Small intestine (tissue), 7 donors: ENCODE measurements at regions not wholly inside any gene's neighbourhood (a gene's known extent, or its start where the extent isn't known, plus 50 kb on each side); places are given as distances from the start of the nearest gene placed in this dataset.
A peak's percentile ranks its signal among the peaks of the same experiment; 100 is the strongest.

ENCODE experiments used
- DNase-seq, 2 donors: peaks; one replicate each; pipeline versions ENCODE4 v3.0.0 to v3.0.0-alpha.2; 2013
- FAIRE-seq: peaks from 2 replicates; lab custom pipeline; 2012; peaks lifted over from hg19 to GRCh38; lab: Jason Lieb, UNC
- H3K27ac ChIP-seq, 3 donors: one replicate each; pipeline ENCODE4 v1.5.1; 2013; ENCODE audit warnings: low read length in 2 of 3, mild to moderate bottlenecking in 2 of 3, control low read depth in 1 of 3, inconsistent platforms in 1 of 3, low read depth in 1 of 3, moderate library complexity in 1 of 3
- H3K27me3 ChIP-seq, 3 donors: one replicate each; pipeline ENCODE4 v1.6.1; 2013; ENCODE audit warnings: low read length in 3 of 3, inconsistent platforms in 1 of 3; ENCODE audit not compliant: control insufficient read depth in 3 of 3, insufficient read depth in 3 of 3
- H3K36me3 ChIP-seq, 3 donors: one replicate each; pipeline ENCODE4 v1.6.1; 2013; ENCODE audit warnings: low read length in 3 of 3, inconsistent platforms in 1 of 3, low read depth in 1 of 3, mild to moderate bottlenecking in 1 of 3, moderate library complexity in 1 of 3; ENCODE audit not compliant: control insufficient read depth in 3 of 3, insufficient read depth in 2 of 3
- H3K4me1 ChIP-seq, 3 donors: one replicate each; pipeline ENCODE4 v1.6.1; 2013; ENCODE audit warnings: low read length in 2 of 3, inconsistent platforms in 1 of 3, low read depth in 1 of 3, mild to moderate bottlenecking in 1 of 3, moderate library complexity in 1 of 3; ENCODE audit not compliant: control insufficient read depth in 3 of 3, insufficient read depth in 2 of 3
- H3K4me3 ChIP-seq, 3 donors: one replicate each; pipeline ENCODE4 v1.5.1; 2013; ENCODE audit warnings: low read length in 3 of 3, control low read depth in 1 of 3, inconsistent platforms in 1 of 3, low read depth in 1 of 3, mild to moderate bottlenecking in 1 of 3, moderate library complexity in 1 of 3
- H3K9me3 ChIP-seq, 2 donors: one replicate each; pipeline ENCODE4 v1.6.1; 2013; ENCODE audit warnings: low read depth in 1 of 2, low read length in 1 of 2; ENCODE audit not compliant: control insufficient read depth in 2 of 2, insufficient read depth in 1 of 2
- WGBS, 3 donors: extraction: QIAGEN DNeasy Blood & Tissue Kit; methylation state at CpG; one replicate each; pipeline ENCODE4 v1.1.7; 2013; 5-methylcytosine and 5-hydroxymethylcytosine counted together
- donor health status: healthy with polysubstance abuse.
- donor health status: control.
- donor health status: control.
- donor health status: Bipolar disorder and iron deficiency.
- donor health status: healthy.

DNA sequence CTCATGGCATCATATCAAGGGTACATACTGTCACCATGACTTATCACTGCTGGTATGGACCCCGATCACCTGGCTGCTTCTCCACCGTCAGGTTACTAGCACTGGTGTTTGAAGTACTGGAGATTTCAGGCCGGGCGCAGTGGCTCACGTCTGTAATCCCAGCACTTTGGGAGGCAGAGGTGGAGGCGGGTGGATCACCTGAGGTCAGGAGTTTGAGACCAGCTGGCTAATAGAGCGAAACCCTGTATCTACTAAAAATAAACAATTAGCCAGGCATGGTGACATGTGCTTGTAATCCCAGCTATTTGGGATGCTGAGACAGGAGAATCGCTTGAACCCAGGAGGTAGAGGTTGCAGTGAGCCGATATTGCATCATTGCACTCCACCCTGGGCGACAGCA lies 82.4 kb upstream of the ANO1 start:
- no peak overlapping the region for H3K4me3 ChIP-seq
- 90 to 94% (median 90%) methylated on average over 10 of the region's 10 CpGs for WGBS, 3 donors
- H3K27me3 ChIP-seq: no peaks in the 10 kb centered on the region
- peaks cover 0 to 6% of the 10 kb centered on the region in 2 donors for H3K9me3 ChIP-seq
- DNase-seq (no peak), FAIRE-seq (no peak)
- no peak overlapping the region for H3K27ac ChIP-seq
- peaks cover 0 to 15% (median 0%) of the 10 kb centered on the region in 3 donors for H3K4me1 ChIP-seq
- H3K36me3 ChIP-seq: no peaks in the 10 kb centered on the region

DNA sequence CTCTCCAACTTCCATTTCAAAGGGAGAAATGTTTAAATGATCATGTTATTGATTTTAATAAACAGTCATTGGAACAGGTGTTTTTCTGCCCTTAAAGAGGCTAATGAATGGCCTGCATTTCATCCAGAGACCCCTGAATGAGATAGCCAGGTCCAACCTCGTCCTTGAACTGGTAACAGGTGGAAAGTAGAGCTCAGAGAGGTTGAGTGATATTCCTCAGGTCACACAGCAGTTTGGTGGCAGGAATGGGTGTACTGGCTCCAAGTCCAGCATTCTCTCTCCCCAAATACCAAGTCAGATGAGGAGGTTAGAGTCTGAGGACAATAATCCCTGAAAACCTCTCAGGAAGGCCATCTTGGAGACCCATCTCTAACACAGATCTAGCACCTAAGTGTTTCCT lies 81.7 kb upstream of the ANO1 start:
- DNase-seq (no peak), FAIRE-seq (no peak)
- Histone ChIP-seq H3K36me3 (no peaks in the 10 kb centered on the region), H3K27me3 (no peaks in the 10 kb centered on the region), H3K9me3 (peaks cover 0 to 6% of the 10 kb centered on the region in 2 donors), H3K4me3 (no peak overlapping the region), H3K4me1 (peaks cover 0 to 15% (median 0%) of the 10 kb centered on the region in 3 donors), H3K27ac (no peak overlapping the region)
- 14 to 63% (median 44%) methylated on average over 1 of the region's 1 CpG for WGBS, 3 donors

DNA sequence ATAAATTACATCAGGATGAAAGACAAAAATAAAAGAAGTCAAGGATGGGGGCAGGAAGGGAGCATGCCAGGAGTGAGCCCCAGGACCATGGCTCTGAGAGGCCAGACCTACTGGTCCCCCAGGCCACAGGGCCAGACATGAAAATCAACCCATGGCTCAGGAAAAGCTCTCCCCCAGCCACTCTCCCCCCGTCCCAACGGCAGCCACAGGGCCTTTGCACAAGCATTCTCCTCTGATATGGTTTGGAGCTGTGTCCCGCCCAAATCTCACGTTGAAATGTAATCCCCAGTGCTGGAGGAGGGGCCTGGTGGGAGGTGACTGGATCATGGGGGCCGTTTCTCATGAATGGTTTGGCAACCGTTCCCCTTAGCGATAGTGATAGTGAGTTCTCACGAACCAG lies 80.8 kb upstream of the ANO1 start:
- H3K27ac ChIP-seq: no peak overlapping the region
- WGBS, 3 donors: 48 to 63% (median 56%) methylated on average over 8 of the region's 8 CpGs
- no peak overlapping the region for H3K4me3 ChIP-seq
- DNase-seq (no peak), FAIRE-seq (no peak)
- peaks cover 0 to 6% of the 10 kb centered on the region in 2 donors for H3K9me3 ChIP-seq
- no peaks in the 10 kb centered on the region for H3K27me3 ChIP-seq
- peaks cover 0 to 14% (median 0%) of the 10 kb centered on the region in 3 donors for H3K4me1 ChIP-seq
- no peaks in the 10 kb centered on the region for H3K36me3 ChIP-seq

DNA sequence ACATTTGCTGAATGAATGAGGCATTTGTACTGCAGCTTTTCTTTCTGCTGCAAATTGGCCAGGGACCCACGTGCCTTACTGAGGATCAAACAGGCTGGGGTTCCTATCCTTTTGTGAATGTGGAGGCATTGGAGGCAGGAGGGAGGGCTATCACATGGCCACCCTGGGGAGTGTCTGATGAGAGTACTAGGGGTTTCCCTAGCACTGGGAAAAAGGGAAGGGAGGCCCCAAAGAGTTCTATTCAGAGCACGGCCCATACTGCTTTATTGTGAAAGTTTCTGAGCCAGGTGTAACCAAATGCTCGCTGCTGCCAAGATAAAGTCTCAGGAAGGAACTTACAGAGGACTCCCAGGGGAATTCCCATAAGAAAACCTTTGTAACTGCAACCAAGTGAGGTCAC lies 78.4 kb upstream of the ANO1 start:
- Histone ChIP-seq H3K36me3 (no peaks in the 10 kb centered on the region), H3K9me3 (peaks cover 0 to 6% of the 10 kb centered on the region in 2 donors), H3K4me1 (peaks cover 0 to 11% (median 0%) of the 10 kb centered on the region in 3 donors), H3K27me3 (peaks cover 0 to 4% (median 2%) of the 10 kb centered on the region in 3 donors), H3K4me3 (no peak overlapping the region), H3K27ac (peak overlapping the region in 1 of 3 donors; percentile 45)
- WGBS, 3 donors: 13 to 30% (median 15%) methylated on average over 3 of the region's 3 CpGs
- FAIRE-seq (no peak), DNase-seq (peak; percentile 20 to 35)

DNA sequence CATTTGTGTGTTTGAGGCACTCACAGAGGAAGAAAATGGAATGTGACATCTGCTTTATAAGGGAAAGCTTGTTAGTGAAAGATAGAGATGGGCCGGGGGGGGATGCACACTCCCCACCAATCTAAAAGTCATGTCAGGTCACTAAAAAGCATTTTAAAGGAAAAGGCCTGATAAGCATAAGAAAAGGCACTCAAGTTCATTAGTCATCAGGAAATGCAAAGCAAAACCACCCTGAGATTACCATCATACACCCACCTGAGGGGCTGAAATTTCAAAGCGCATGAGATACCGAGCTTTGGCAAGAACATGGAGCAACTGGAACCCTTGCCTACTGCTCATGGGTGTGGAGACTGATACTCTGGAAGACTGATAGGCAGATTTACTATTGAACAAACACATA lies 77.9 kb upstream of the ANO1 start:
- Histone ChIP-seq H3K4me1 (peaks cover 0 to 11% (median 0%) of the 10 kb centered on the region in 3 donors), H3K9me3 (peaks cover 0 to 4% of the 10 kb centered on the region in 2 donors), H3K36me3 (no peaks in the 10 kb centered on the region), H3K4me3 (no peak overlapping the region), H3K27me3 (peaks cover 0 to 4% (median 2%) of the 10 kb centered on the region in 3 donors), H3K27ac (peak overlapping the region in 1 of 3 donors; percentile 12)
- DNase-seq (no peak), FAIRE-seq (no peak)
- 18 to 49% (median 40%) methylated on average over 3 of the region's 3 CpGs for WGBS, 3 donors

DNA sequence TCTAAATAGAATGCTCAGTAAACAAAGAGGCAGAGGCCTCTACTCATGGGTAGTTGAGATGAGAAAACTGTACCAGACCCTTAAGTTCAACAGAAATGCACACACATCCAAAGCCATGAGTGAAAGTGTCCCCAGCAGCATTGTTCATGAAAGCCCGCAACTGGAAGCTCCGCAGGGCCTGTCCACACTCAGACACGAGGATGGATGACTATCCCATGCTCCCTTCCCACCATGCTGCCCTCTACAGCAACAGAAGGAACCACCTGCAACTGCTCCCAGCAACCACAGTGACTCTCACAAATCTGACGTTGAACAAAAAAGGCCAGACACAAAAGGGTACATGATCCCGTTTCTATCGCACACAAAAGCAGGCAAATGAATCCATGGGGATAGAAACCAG lies 76.9 kb upstream of the ANO1 start:
- 83 to 89% (median 84%) methylated on average over 6 of the region's 6 CpGs for WGBS, 3 donors
- Histone ChIP-seq H3K4me1 (peaks cover 0 to 11% (median 0%) of the 10 kb centered on the region in 3 donors), H3K27me3 (peaks cover 0 to 4% (median 2%) of the 10 kb centered on the region in 3 donors), H3K9me3 (no peaks in the 10 kb centered on the region), H3K27ac (no peak overlapping the region), H3K4me3 (no peak overlapping the region), H3K36me3 (no peaks in the 10 kb centered on the region)
- DNase-seq (no peak), FAIRE-seq (no peak)

DNA sequence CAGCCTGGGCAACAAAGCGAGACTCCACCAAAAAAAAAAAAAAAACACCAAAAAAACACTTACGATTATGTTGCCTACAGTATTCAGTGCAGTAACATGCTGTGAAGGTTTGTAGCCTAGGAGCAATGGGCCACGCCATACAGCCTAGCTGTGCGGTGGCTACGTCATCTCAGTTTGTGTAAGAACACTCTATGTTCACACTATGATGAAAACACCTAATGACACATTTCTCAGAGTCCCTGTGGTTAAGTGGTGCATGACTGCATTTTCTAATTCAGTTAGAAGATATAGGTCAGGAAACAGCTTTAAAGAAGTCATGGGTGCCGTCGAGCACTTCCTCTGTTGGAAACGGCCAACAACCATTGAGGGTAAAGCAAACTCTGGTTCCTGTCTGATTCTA lies 75.7 kb upstream of the ANO1 start:
- FAIRE-seq: no peak
- Histone ChIP-seq H3K4me3 (no peak overlapping the region), H3K27me3 (peaks cover 0 to 4% (median 2%) of the 10 kb centered on the region in 3 donors), H3K27ac (no peak overlapping the region), H3K36me3 (no peaks in the 10 kb centered on the region), H3K9me3 (no peaks in the 10 kb centered on the region), H3K4me1 (peaks cover 0 to 11% (median 0%) of the 10 kb centered on the region in 3 donors)
- no peak for DNase-seq
- 70 to 77% (median 70%) methylated on average over 8 of the region's 8 CpGs for WGBS, 3 donors

DNA sequence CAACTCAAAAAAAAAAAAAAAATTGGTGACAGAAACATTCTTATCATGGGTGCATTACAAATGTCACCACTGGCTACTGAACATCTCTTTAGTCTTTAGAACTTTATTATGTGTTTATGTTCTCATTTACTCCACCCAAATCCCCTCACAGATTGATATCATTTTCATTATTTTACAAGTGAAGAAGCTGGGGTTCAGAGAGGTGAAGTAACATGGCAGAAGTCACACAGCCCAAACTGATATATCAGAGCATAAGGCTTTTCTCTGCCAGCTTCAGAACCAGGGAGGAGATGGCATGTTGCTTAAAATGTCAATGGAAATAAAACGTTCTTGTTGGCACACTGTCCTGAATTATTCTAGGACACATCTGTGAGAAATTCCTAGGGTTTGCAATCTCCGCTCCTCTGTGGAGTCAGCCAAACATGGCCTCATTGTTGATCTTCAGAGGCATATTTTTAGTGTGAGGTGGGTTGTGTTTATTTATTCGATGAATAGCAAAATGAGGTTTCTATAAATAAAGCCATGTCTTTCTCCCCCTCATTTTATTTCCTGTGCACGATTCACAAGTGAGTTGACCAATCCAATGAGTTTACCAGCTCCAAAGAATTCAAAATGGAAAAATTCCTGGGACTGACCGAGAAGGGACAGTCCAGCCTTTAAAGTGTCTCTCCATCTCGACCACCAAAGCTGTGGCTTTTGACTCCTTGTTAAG lies 72.9 kb upstream of the ANO1 start:
- Histone ChIP-seq H3K36me3 (no peaks in the 10 kb centered on the region), H3K4me1 (peaks cover 0 to 4% (median 0%) of the 10 kb centered on the region in 3 donors), H3K27me3 (peaks cover 0 to 4% (median 2%) of the 10 kb centered on the region in 3 donors), H3K9me3 (no peaks in the 10 kb centered on the region), H3K4me3 (no peak overlapping the region), H3K27ac (no peak overlapping the region)
- 48 to 57% (median 54%) methylated on average over 6 of the region's 6 CpGs for WGBS, 3 donors
- FAIRE-seq: no peak
- no peak for DNase-seq
